Astrocyte of the spinal cord (primary cell): ENCODE measurements at regions not wholly inside any gene's neighbourhood (a gene's known extent, or its start where the extent isn't known, plus 50 kb on each side); places are given as distances from the start of the nearest gene placed in this dataset.

Experiments
- DNase-seq: peaks from one replicate; pipeline ENCODE4 v3.0.0; 2011; ENCODE audit warnings: low read depth, low spot score
- H3K4me3 ChIP-seq: 2 replicates; pipeline ENCODE4 v1.5.1; 2011; ENCODE audit warnings: low read depth, mild to moderate bottlenecking, low read length, moderate library complexity
- CTCF ChIP-seq: IDR thresholded peaks from 2 replicates; pipeline ENCODE4 v1.5.1; 2012; ENCODE audit warnings: low read depth, mild to moderate bottlenecking, low read length, inconsistent platforms
- in situ Hi-C: cut with HindIII; loops from 2 replicates; pipeline ENCODE4 v1.10.0; 2017; ENCODE audit warnings: low sequenced_read_pairs

- H3K4me3 ChIP-seq: no peak overlapping the region
- in situ Hi-C loops: no loop called here
- TF ChIP-seq CTCF: peak; percentile 62
- DNase-seq: peak; percentile 44
Measured at GRCh38 chr3:153970741-153971347, 150.3 kb upstream of the ARHGEF26 start.

DNA sequence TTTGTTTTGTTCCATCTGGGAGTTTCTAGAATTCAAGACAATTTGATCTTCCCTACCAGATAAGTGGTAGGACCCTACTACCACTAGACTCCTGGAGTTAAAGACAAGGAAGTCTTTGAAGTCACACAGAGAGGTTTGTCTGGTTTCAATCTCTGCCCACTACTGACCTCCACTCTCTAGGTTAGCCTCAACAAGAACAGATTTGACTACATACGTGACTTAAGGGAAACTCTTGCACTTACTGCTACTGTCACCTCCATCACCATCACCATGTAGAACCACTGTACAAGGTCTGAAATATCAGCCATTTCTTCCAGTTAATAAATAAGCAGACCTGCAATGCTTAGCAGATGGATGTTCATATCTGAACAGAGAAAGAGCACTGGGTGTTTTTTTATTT, 148.3 kb upstream of the ARHGEF26 start:
- DNase-seq: no peak
- in situ Hi-C loops: no loop called here
- no peak for TF ChIP-seq CTCF
- H3K4me3 ChIP-seq: no peak overlapping the region

DNA sequence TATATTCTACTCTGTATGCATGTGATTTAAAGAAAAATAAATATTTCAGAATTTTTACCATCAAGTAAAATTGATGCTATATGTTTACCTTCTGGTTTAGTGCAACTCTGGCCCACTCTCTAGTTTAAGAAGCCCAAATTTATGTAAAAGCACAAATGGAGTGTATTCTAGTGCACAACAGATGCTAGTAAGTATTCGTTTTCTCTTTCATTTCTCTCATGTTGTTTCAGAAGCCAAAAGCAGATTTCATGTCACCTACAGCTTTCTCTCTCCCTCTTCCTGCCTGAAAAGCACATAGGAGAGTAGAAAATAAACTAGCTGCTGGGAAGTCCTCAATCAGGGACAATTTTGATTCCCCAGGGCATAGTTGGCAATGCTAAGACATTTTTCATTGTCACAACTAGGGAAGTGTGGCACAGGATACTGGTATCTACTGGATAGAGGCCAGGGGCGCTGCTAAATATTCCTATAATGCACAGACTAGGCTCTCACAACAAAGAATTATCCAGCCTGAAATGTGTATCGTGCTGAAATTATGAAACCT, 147.4 kb upstream of the ARHGEF26 start:
- in situ Hi-C loops: no loop called here
- TF ChIP-seq CTCF: no peak
- no peak for DNase-seq
- H3K4me3 ChIP-seq: no peak overlapping the region

- TF ChIP-seq CTCF: no peak
- in situ Hi-C loops: no loop called here
- no peak for DNase-seq
- H3K4me3 ChIP-seq: no peak overlapping the region
Measured at GRCh38 chr3:153974614-153975013, 146.6 kb upstream of the ARHGEF26 start.

- TF ChIP-seq CTCF: no peak
- H3K4me3 ChIP-seq: no peak overlapping the region
- DNase-seq: peak; percentile 64
- in situ Hi-C loops: no loop called here
Measured at GRCh38 chr3:153976891-153977554, 144.2 kb upstream of the ARHGEF26 start.

GRCh38 chr3:153978006-153978405, 143.2 kb upstream of the ARHGEF26 start:
- no peak for TF ChIP-seq CTCF
- in situ Hi-C loops: no loop called here

More at GRCh38 chr3:153978006-153978405, 143.2 kb upstream of the ARHGEF26 start:
- DNase-seq: no peak
- H3K4me3 ChIP-seq: no peak overlapping the region
